HG02870 (cell line): ENCODE measurements at regions not wholly inside any gene's neighbourhood (a gene's known extent, or its start where the extent isn't known, plus 50 kb on each side); places are given as distances from the start of the nearest gene placed in this dataset.
A peak's percentile ranks its signal among the peaks of the same experiment; 100 is the strongest.

Experiments
- ATAC-seq: cut with Tn5 transposase; IDR thresholded peaks from one replicate; pipeline ENCODE4 v1.9.1; 2021; ENCODE audit warnings: mild to moderate bottlenecking, moderate library complexity; ENCODE audit not compliant: unreplicated experiment

GRCh38 chr20:39676241-39676640, 714.1 kb downstream of the DHX35 start:
- no peak for ATAC-seq

- no peak for ATAC-seq
Observed at GRCh38 chr20:39674842-39675241, 712.7 kb downstream of the DHX35 start.

GRCh38 chr20:39670988-39671387, 708.8 kb downstream of the DHX35 start:
- peak; percentile 43 for ATAC-seq

- ATAC-seq = no peak
Observed at GRCh38 chr20:39669659-39670058, 707.5 kb downstream of the DHX35 start.

- ATAC-seq = no peak
Observed at GRCh38 chr20:39668038-39668437, 705.9 kb downstream of the DHX35 start.

GRCh38 chr20:39661833-39662232, 699.7 kb downstream of the DHX35 start:
- ATAC-seq = no peak

- ATAC-seq = no peak
Observed at GRCh38 chr20:39660965-39661364, 698.8 kb downstream of the DHX35 start.

- no peak for ATAC-seq
Observed at GRCh38 chr20:39660226-39660625, 698.1 kb downstream of the DHX35 start.

GRCh38 chr20:39658662-39659409, 696.7 kb downstream of the DHX35 start:
- ATAC-seq = no peak

- ATAC-seq = no peak
Observed at GRCh38 chr20:39654171-39654570, 692.0 kb downstream of the DHX35 start.

GRCh38 chr20:39651645-39652325, 689.6 kb downstream of the DHX35 start:
- ATAC-seq = no peak

GRCh38 chr20:39646874-39647413, 684.8 kb downstream of the DHX35 start:
- no peak for ATAC-seq

GRCh38 chr20:39645131-39645530, 683.0 kb downstream of the DHX35 start:
- ATAC-seq = no peak

GRCh38 chr20:39643292-39643691, 681.1 kb downstream of the DHX35 start:
- no peak for ATAC-seq

- no peak for ATAC-seq
Observed at GRCh38 chr20:39641423-39641822, 679.3 kb downstream of the DHX35 start.

GRCh38 chr20:39640147-39640546, 678.0 kb downstream of the DHX35 start:
- ATAC-seq = no peak

GRCh38 chr20:39638731-39639130, 676.6 kb downstream of the DHX35 start:
- no peak for ATAC-seq

- no peak for ATAC-seq
Observed at GRCh38 chr20:39633689-39634088, 671.5 kb downstream of the DHX35 start.

GRCh38 chr20:39632757-39633156, 670.6 kb downstream of the DHX35 start:
- ATAC-seq = no peak

- ATAC-seq = no peak
Observed at GRCh38 chr20:39632176-39632575, 670.0 kb downstream of the DHX35 start.

- ATAC-seq = no peak
Observed at GRCh38 chr20:39631557-39631956, 669.4 kb downstream of the DHX35 start.

GRCh38 chr20:39630215-39630908, 668.2 kb downstream of the DHX35 start:
- ATAC-seq = no peak
